GM18526 (cell line): ENCODE measurements at regions not wholly inside any gene's neighbourhood (a gene's known extent, or its start where the extent isn't known, plus 50 kb on each side); places are given as distances from the start of the nearest gene placed in this dataset.

Source experiments
- POLR2A ChIP-seq: IDR thresholded peaks from 3 replicates; pipeline ENCODE4 v1.6.1; 2011; ENCODE audit not compliant: insufficient read length; ENCODE audit errors: extremely low read depth

GRCh38 chr13:50085063-50085462 lies 69.8 kb downstream of the KCNRG start:
- no peak for TF ChIP-seq POLR2A

DNA sequence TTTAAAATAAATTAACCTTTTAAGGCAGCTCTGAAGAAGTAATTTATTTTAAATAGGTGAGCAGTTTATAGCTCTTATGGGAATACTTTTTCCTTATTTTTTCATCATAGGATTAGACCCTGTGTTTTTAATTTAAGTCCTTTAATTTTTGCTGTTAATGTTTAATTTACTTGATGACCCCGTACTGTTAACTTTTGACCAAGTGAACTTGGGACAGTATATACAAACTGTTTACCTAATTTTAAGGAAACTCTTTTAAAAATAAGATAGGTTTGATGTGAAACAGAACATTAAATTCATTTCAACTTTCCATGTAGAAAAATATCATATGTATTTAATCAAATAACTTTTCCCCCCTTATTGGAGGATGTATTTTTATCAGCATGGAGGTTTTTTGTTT lies 74.4 kb downstream of the KCNRG start:
- no peak for TF ChIP-seq POLR2A

- TF ChIP-seq POLR2A, result no peak
Measured at GRCh38 chr13:50090211-50090610, 75.0 kb downstream of the KCNRG start.

DNA sequence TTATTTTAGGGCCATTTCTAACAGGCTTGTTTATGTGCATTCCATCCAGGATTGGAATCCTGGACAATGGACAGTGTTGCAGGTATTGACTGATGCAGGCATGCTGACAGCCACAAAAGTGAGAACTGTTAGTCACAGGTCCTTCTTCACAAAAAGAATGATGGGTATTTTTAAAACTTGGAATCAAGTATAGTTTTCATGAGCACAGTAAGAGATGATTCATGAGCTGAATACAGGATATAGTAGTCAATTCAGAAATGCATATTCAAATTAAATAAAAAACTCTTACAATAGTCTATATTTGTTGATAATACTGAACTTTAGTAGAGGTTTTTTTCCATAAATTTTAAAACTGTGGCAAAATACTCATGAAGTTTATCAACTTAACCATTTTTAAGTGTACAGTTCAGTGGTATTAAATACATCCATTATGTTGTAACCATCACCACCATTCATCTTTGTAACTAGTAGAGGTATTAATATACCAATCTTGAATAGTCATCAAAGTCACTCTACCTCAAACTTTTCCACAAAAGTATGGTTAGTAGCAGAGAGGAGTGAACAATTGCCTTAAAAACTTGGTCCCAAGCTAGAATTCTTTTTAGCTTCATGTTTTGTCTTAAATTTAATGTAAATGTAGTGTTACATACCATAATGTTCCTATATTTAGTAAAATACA lies 79.5 kb downstream of the KCNRG start:
- no peak for TF ChIP-seq POLR2A

- no peak for TF ChIP-seq POLR2A
Measured at GRCh38 chr13:50098693-50099092, 83.4 kb downstream of the KCNRG start.

DNA sequence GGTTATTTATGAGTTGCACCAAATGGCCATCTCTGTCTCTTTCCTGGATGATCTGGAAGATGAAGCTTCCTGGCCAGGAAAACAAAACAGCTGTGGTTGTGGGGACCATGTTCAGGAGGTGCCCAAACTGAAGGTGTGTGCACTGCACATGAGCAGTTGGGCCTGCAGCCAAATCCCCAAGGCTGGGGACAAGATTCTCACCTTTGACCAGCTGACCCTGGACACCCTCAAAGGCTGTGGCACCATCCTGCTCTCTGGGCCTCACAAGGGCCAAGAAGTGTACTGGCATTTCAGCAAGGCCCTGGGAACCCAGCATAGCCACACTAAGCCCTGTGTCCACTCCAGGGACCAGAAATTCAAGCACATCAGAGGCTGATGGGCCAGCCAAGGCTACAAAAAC lies 84.2 kb downstream of the KCNRG start:
- TF ChIP-seq POLR2A, result no peak

DNA sequence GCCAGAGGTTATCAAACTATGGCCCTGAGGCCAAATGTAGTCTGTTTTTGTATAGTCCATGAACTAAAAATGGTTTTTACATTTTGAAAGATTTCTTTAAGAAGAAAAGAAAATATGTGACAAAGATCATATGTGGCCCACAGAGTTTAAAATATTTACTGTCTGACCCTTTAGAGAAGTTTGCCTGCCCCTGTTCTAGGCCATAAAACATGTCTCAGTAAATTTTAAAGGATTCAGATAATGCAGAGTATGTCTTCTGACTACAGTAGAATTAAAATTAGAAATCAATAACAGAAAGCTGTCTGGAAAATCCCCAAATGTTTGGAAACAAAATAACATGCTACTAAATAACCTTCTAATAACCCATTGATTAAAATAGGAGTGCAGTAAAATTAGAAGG lies 86.3 kb downstream of the KCNRG start:
- no peak for TF ChIP-seq POLR2A

DNA sequence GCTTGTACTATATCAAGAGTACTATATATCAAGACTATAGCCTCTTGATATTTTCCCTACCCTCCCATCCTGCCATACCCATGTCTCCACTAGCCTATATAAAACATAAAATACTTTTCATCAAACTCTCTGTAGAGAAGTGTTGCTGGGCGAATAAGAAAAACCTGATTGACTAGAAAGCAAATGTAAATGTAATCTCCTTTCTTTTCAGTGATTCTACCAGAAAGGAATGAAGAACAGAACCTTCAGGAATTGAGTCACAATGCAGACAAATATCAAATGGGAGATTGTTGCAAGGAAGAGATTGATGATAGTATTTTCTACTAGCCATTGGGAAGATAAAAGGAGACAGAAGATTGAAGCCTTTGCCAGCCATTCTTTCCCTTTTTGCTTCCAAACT lies 89.2 kb downstream of the KCNRG start:
- no peak for TF ChIP-seq POLR2A

DNA sequence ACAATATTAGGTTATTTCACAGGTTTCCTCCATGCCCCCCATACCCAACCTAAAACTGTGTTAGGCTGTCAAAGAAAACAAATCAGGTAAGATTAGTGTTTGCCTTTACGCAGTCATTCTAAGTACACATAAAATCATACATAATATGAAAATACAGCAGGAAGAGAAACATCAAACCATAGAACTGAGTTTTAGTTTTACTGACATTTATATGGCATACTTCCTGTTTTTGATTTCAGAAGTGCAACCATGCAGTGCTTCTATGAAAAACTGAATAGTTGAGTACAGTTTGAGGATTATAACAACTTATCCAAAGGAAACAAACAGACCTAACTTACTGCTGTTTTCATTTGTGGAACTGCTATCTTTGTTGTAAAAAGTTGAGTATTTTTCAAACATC lies 91.3 kb downstream of the KCNRG start:
- no peak for TF ChIP-seq POLR2A

- no peak for TF ChIP-seq POLR2A
Measured at GRCh38 chr13:50107205-50107604, 92.0 kb downstream of the KCNRG start.

GRCh38 chr13:50114961-50115360 lies 99.7 kb downstream of the KCNRG start:
- TF ChIP-seq POLR2A, result no peak

DNA sequence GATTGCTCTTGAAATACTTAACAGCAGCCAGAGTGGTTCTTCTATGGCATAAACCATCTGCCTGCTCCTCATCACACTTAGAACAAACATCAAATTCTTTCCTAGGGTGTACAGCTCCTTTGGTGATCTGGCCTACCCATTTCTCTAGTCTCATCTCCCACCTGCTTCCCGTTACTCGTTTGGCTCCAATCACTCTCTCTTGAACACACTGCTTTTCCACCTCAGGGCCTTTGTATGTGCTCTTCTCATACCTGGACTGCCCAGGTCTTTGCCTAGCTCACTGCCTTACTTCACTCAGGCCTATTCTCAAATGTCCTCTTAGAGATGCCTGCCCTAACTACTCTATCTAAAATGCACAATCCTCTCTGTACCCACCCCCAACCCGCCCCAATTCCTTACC lies 100.5 kb downstream of the KCNRG start:
- no peak for TF ChIP-seq POLR2A

DNA sequence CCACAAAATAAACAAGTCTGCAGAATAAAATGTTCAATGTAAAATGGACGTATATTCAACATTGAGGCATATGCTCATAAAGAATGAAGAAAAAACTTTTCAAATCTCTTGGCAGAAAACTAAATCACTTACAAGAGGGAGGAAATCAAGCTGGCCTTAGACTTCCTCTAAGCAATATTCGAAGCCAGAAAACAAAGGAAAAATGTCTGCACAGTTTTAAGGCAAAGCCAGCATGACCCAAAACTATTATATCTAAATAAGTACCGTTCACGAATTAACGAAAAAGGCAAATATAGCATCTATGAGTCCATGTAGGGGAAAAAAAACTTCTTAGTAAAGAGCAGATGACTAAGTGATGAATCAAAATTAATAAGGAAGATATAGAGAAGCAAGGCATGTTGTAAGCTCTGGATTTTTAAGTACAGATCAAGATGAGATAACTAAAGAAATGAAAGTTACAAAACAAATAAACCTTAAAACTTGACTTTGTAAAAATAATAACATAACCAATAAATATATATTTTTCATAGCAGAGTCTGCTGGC lies 101.3 kb downstream of the KCNRG start:
- no peak for TF ChIP-seq POLR2A

DNA sequence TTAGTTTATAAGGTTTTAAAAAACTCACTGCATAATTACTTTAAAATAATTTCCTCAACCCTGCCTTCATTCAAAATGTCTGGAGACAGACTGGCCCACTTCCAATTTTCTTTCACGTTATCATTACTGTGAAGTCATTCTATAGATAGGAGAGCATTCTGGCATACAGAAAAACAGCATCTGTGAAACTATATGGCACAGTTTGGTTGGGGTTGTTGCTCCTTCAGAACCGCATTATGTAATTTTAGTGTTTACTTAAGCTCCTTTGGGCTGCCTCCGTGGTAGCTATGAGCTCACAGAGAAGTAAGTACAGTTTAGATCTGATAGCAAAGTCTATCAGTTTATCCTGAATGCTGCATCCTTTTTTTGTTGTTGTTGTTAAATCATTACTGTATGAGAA lies 104.3 kb downstream of the KCNRG start:
- no peak for TF ChIP-seq POLR2A

GRCh38 chr13:50122455-50122854 lies 107.2 kb downstream of the KCNRG start:
- TF ChIP-seq POLR2A, result no peak

GRCh38 chr13:50123002-50123401 lies 107.8 kb downstream of the KCNRG start:
- no peak for TF ChIP-seq POLR2A

- no peak for TF ChIP-seq POLR2A
Measured at GRCh38 chr13:50123515-50123861, 108.2 kb downstream of the KCNRG start.

- peak; percentile 51 for TF ChIP-seq POLR2A
Measured at GRCh38 chr13:50123862-50124535, 108.8 kb downstream of the KCNRG start.
